ENCODE measurements at regions not wholly inside any gene's neighbourhood (a gene's known extent, or its start where the extent isn't known, plus 50 kb on each side); places are given as distances from the start of the nearest gene placed in this dataset.

- DNase-seq (no peak), ATAC-seq (no peak)
- no peaks in the 10 kb centered on the region for H3K27me3 ChIP-seq (ENCODE audit: insufficient read depth in 3 of 3, low read length in 2 of 3)
- H3K4me1 ChIP-seq = no peaks in the 10 kb centered on the region
- H3K36me3 ChIP-seq (ENCODE audit: insufficient read depth in 1 of 2, low read depth in 1 of 2) = no peaks in the 10 kb centered on the region
- H3K4me3 ChIP-seq = no peak overlapping the region
- H3K9me3 ChIP-seq = no peaks in the 10 kb centered on the region
- WGBS, 3 donors = 58 to 64% (median 58%) methylated on average over 4 of the region's 4 CpGs
- H3K27ac ChIP-seq = no peak overlapping the region
- intact Hi-C loops (cut with DNase I) = loop anchor here in 1 of 2 donors (5.0 kb wide), 1 partner anchor 178 kb away; no protein-coding TSS in a partner anchor
- TF ChIP-seq CTCF (IDR thresholded peaks at IDR 0.05) = no peak
Observed at GRCh38 chr20:12928755-12929401, 79.9 kb upstream of the SPTLC3 start.

DNA sequence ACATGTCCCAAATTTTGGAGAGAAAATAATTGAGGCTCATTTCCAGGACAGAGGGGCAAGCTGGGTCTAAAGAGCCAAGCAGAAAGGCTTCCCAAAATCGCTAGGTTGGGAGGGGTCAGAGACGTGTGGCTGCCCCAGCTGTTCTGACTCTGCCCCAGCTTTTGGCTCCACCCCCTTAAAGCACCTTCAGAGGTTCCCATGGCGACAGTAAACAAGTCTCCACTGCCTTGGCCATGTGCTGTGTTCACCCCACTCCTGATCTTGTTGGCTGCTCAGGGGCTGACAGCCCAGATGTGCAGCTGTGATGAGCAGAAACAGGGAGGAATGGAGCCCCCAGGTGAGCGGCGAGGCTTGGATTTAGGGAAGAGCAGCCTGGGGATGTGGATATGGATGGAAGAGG is 72.8 kb upstream of the SPTLC3 start:
- Histone ChIP-seq H3K27me3 (ENCODE audit: insufficient read depth in 3 of 3, low read length in 2 of 3) (no peaks in the 10 kb centered on the region), H3K4me3 (no peak overlapping the region), H3K4me1 (no peaks in the 10 kb centered on the region), H3K27ac (no peak overlapping the region), H3K9me3 (no peaks in the 10 kb centered on the region), H3K36me3 (ENCODE audit: insufficient read depth in 1 of 2, low read depth in 1 of 2) (no peaks in the 10 kb centered on the region)
- intact Hi-C loops (cut with DNase I) = no loop called here
- DNase-seq (no peak), ATAC-seq (no peak)
- WGBS, 3 donors = 61 to 65% (median 63%) methylated on average over 5 of the region's 5 CpGs
- no peak for TF ChIP-seq CTCF (IDR thresholded peaks at IDR 0.05)

GRCh38 chr20:12936524-12936923 is 72.2 kb upstream of the SPTLC3 start:
- H3K4me3 ChIP-seq = no peak overlapping the region

GRCh38 chr20:12941025-12941424 is 67.7 kb upstream of the SPTLC3 start:
- Histone ChIP-seq H3K4me1 (no peaks in the 10 kb centered on the region), H3K9me3 (no peaks in the 10 kb centered on the region), H3K4me3 (no peak overlapping the region), H3K27me3 (ENCODE audit: insufficient read depth in 3 of 3, low read length in 2 of 3) (no peaks in the 10 kb centered on the region), H3K27ac (no peak overlapping the region), H3K36me3 (ENCODE audit: insufficient read depth in 1 of 2, low read depth in 1 of 2) (no peaks in the 10 kb centered on the region)
- no peak for TF ChIP-seq CTCF (IDR thresholded peaks at IDR 0.05)
- intact Hi-C loops (cut with DNase I) = no loop called here
- DNase-seq (no peak), ATAC-seq (no peak)
- WGBS, 3 donors = 96 to 98% (median 97%) methylated on average over 1 of the region's 1 CpG

More at GRCh38 chr20:12936524-12936923, 72.2 kb upstream of the SPTLC3 start:
- no peaks in the 10 kb centered on the region for H3K27me3 ChIP-seq (ENCODE audit: insufficient read depth in 3 of 3, low read length in 2 of 3)
- DNase-seq (no peak), ATAC-seq (no peak)
- no peaks in the 10 kb centered on the region for H3K9me3 ChIP-seq
- no peaks in the 10 kb centered on the region for H3K36me3 ChIP-seq (ENCODE audit: insufficient read depth in 1 of 2, low read depth in 1 of 2)
- intact Hi-C loops (cut with DNase I) = no loop called here
- H3K27ac ChIP-seq = no peak overlapping the region
- no peak for TF ChIP-seq CTCF (IDR thresholded peaks at IDR 0.05)
- H3K4me1 ChIP-seq = no peaks in the 10 kb centered on the region
- 83 to 87% (median 85%) methylated on average over 6 of the region's 6 CpGs for WGBS, 3 donors

- TF ChIP-seq CTCF (IDR thresholded peaks at IDR 0.05) = no peak
- Histone ChIP-seq H3K27me3 (ENCODE audit: insufficient read depth in 3 of 3, low read length in 2 of 3) (no peaks in the 10 kb centered on the region), H3K4me1 (no peaks in the 10 kb centered on the region), H3K36me3 (ENCODE audit: insufficient read depth in 1 of 2, low read depth in 1 of 2) (no peaks in the 10 kb centered on the region), H3K9me3 (no peaks in the 10 kb centered on the region), H3K27ac (no peak overlapping the region), H3K4me3 (no peak overlapping the region)
- WGBS, 3 donors = 44 to 70% (median 70%) methylated on average over 2 of the region's 2 CpGs
- ATAC-seq = no peak
- DNase-seq = no peak
- intact Hi-C loops (cut with DNase I) = no loop called here
Observed at GRCh38 chr20:12942123-12942522, 66.6 kb upstream of the SPTLC3 start.
